ENCODE measurements at regions not wholly inside any gene's neighbourhood (a gene's known extent, or its start where the extent isn't known, plus 50 kb on each side); places are given as distances from the start of the nearest gene placed in this dataset.

- TF ChIP-seq POLR2A (IDR thresholded peaks at IDR 0.05) (no peak), EP300 (IDR thresholded peaks at IDR 0.05) (no peak), CTCF (IDR thresholded peaks at IDR 0.05) (no peak), POLR2AphosphoS5 (IDR thresholded peaks at IDR 0.05) (no peak)
- Histone ChIP-seq H3K9me3 (no peaks in the 10 kb centered on the region), H3K27ac (no peak overlapping the region), H3K4me3 (no peak overlapping the region), H3K36me3 (no peaks in the 10 kb centered on the region), H3K27me3 (no peaks in the 10 kb centered on the region), H3K4me1 (no peaks in the 10 kb centered on the region)
- DNase-seq = no peak
- intact Hi-C loops (cut with DNase I) = no loop called here
- WGBS, 2 donors = 69 to 90% methylated on average over 2 of the region's 2 CpGs
Measured at GRCh38 chr16:58940609-58941008, 206.5 kb upstream of the GOT2 start.

GRCh38 chr16:58938811-58939210 is 204.7 kb upstream of the GOT2 start:
- Histone ChIP-seq H3K27me3 (no peaks in the 10 kb centered on the region), H3K27ac (no peak overlapping the region), H3K9me3 (peaks cover 0 to 3% (median 0%) of the 10 kb centered on the region in 4 donors), H3K36me3 (no peaks in the 10 kb centered on the region), H3K4me3 (no peak overlapping the region), H3K4me1 (no peaks in the 10 kb centered on the region)
- intact Hi-C loops (cut with DNase I) = no loop called here
- TF ChIP-seq CTCF (IDR thresholded peaks at IDR 0.05) = no peak
- no peak for TF ChIP-seq POLR2A (IDR thresholded peaks at IDR 0.05)
- TF ChIP-seq POLR2AphosphoS5 (IDR thresholded peaks at IDR 0.05) = no peak
- TF ChIP-seq EP300 (IDR thresholded peaks at IDR 0.05) = no peak
- 46 to 53% methylated on average over 7 of the region's 7 CpGs for WGBS, 2 donors
- no peak for DNase-seq

GRCh38 chr16:58937661-58938060 is 203.5 kb upstream of the GOT2 start:
- no peaks in the 10 kb centered on the region for H3K36me3 ChIP-seq
- TF ChIP-seq EP300 (IDR thresholded peaks at IDR 0.05) = no peak
- no peak for TF ChIP-seq CTCF (IDR thresholded peaks at IDR 0.05)
- no peak for TF ChIP-seq POLR2A (IDR thresholded peaks at IDR 0.05)
- TF ChIP-seq POLR2AphosphoS5 (IDR thresholded peaks at IDR 0.05) = no peak
- H3K4me3 ChIP-seq = no peak overlapping the region
- DNase-seq = no peak
- H3K9me3 ChIP-seq = peaks cover 0 to 5% (median 0%) of the 10 kb centered on the region in 4 donors
- H3K27me3 ChIP-seq = no peaks in the 10 kb centered on the region
- no peak overlapping the region for H3K27ac ChIP-seq
- WGBS, 2 donors = 49 to 63% methylated on average over 5 of the region's 5 CpGs
- no peaks in the 10 kb centered on the region for H3K4me1 ChIP-seq
- intact Hi-C loops (cut with DNase I) = no loop called here

GRCh38 chr16:58933186-58933585 is 199.1 kb upstream of the GOT2 start:
- intact Hi-C loops (cut with DNase I) = no loop called here
- H3K9me3 ChIP-seq = peaks cover 0 to 5% (median 0%) of the 10 kb centered on the region in 4 donors
- TF ChIP-seq CTCF (IDR thresholded peaks at IDR 0.05) = no peak
- no peak for TF ChIP-seq POLR2A (IDR thresholded peaks at IDR 0.05)
- TF ChIP-seq EP300 (IDR thresholded peaks at IDR 0.05) = no peak
- TF ChIP-seq POLR2AphosphoS5 (IDR thresholded peaks at IDR 0.05) = no peak
- no peak overlapping the region for H3K27ac ChIP-seq
- no peak for DNase-seq
- H3K36me3 ChIP-seq = no peaks in the 10 kb centered on the region
- 72 to 80% methylated on average over 3 of the region's 3 CpGs for WGBS, 2 donors
- H3K4me3 ChIP-seq = no peak overlapping the region
- no peaks in the 10 kb centered on the region for H3K27me3 ChIP-seq
- peaks cover 0 to 7% (median 0%) of the 10 kb centered on the region in 4 donors for H3K4me1 ChIP-seq

- H3K4me1 ChIP-seq = peaks cover 0 to 7% (median 0%) of the 10 kb centered on the region in 4 donors
- H3K27ac ChIP-seq = no peak overlapping the region
- H3K36me3 ChIP-seq = no peaks in the 10 kb centered on the region
- WGBS, 2 donors = 68 to 74% methylated on average over 4 of the region's 4 CpGs
- intact Hi-C loops (cut with DNase I) = no loop called here
- peaks cover 0 to 5% (median 0%) of the 10 kb centered on the region in 4 donors for H3K9me3 ChIP-seq
- no peak for TF ChIP-seq POLR2AphosphoS5 (IDR thresholded peaks at IDR 0.05)
- no peak for TF ChIP-seq EP300 (IDR thresholded peaks at IDR 0.05)
- TF ChIP-seq CTCF (IDR thresholded peaks at IDR 0.05) = no peak
- no peak for TF ChIP-seq POLR2A (IDR thresholded peaks at IDR 0.05)
- H3K27me3 ChIP-seq = no peaks in the 10 kb centered on the region
- no peak overlapping the region for H3K4me3 ChIP-seq
- no peak for DNase-seq
Measured at GRCh38 chr16:58931436-58931835, 197.3 kb upstream of the GOT2 start.
